ENCODE measurements at regions not wholly inside any gene's neighbourhood (a gene's known extent, or its start where the extent isn't known, plus 50 kb on each side); places are given as distances from the start of the nearest gene placed in this dataset.

DNA sequence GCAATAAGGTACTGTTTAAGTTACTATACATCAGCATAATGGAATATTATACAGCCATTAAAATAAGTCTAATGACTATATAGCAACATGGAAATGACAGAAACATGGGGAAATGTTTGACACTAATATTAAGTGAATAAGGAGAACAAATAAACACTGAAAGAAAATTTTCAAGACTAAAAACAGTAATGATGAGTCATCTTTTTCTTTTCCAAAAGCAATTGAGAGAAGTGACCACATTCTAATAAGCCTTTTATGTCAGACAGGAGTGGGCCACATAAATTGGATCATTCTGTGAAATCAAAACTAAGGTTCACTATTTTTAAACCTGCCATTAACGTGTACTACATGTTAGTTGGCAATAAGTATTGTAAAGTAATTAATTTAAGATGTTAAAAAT lies 187.5 kb downstream of the AHR start:
- Histone ChIP-seq H3K9me3 (ENCODE audit: control insufficient read depth, low read length) (no peaks in the 10 kb centered on the region), H3K27me3 (replicated peaks; ENCODE audit: control insufficient read depth, insufficient read depth, low read length) (no peaks in the 10 kb centered on the region), H3K36me3 (ENCODE audit: control insufficient read depth, insufficient read depth, low read length, severe bottlenecking) (no peaks in the 10 kb centered on the region), H3K4me3 (ENCODE audit: low read length) (no peak overlapping the region), H3K9ac (ENCODE audit: low read length) (no peak overlapping the region), H3K4me1 (ENCODE audit: control insufficient read depth, insufficient read depth, low read length) (peaks cover 10% of the 10 kb centered on the region)
- DNase-seq (ENCODE audit: low read depth): no peak

DNA sequence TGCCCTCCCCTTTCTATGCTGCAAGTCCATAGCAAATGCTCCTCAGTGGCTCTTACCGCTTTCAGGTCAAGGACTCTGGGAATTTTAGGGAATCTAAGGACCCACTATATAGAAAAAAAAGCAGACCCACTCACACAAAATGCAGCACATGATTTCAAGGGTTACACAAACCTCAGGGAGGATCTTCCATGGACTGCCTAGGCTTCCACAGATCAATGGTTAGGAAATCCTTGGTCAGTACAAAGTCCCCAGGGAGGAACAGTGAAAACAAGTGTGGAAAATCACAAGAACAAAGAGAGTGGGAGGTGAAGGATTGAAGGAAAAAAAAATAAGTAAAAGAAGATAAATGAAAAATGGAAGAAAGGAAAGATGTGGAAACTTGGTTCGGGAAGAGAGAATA lies 188.4 kb downstream of the AHR start:
- Histone ChIP-seq H3K9ac (ENCODE audit: low read length) (no peak overlapping the region), H3K4me3 (ENCODE audit: low read length) (no peak overlapping the region), H3K36me3 (ENCODE audit: control insufficient read depth, insufficient read depth, low read length, severe bottlenecking) (no peaks in the 10 kb centered on the region), H3K4me1 (ENCODE audit: control insufficient read depth, insufficient read depth, low read length) (peaks cover 10% of the 10 kb centered on the region), H3K9me3 (ENCODE audit: control insufficient read depth, low read length) (no peaks in the 10 kb centered on the region), H3K27me3 (replicated peaks; ENCODE audit: control insufficient read depth, insufficient read depth, low read length) (no peaks in the 10 kb centered on the region)
- no peak for DNase-seq (ENCODE audit: low read depth)

DNA sequence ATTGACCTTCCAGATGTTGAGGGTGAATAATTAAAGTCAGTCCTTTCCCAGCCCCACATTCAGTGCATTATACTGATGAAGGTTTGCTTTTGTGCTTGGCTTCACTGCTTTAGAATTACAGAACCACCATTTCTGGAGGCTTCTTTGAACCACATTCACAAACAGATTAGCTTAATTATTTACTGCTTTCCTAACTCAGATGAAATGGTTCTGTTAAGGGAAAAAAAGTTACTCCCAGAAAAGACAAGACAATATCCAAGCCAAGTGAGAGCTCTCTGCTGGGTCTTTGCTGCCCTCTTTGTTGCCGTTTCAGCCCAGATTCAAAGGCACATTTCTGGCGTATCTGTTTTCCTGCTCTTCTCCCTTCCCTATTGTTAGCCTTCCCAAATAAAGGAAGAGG lies 188.9 kb downstream of the AHR start:
- Histone ChIP-seq H3K4me3 (ENCODE audit: low read length) (no peak overlapping the region), H3K9ac (ENCODE audit: low read length) (no peak overlapping the region), H3K27me3 (replicated peaks; ENCODE audit: control insufficient read depth, insufficient read depth, low read length) (no peaks in the 10 kb centered on the region), H3K4me1 (ENCODE audit: control insufficient read depth, insufficient read depth, low read length) (peaks cover 10% of the 10 kb centered on the region), H3K9me3 (ENCODE audit: control insufficient read depth, low read length) (no peaks in the 10 kb centered on the region), H3K36me3 (ENCODE audit: control insufficient read depth, insufficient read depth, low read length, severe bottlenecking) (no peaks in the 10 kb centered on the region)
- no peak for DNase-seq (ENCODE audit: low read depth)

DNA sequence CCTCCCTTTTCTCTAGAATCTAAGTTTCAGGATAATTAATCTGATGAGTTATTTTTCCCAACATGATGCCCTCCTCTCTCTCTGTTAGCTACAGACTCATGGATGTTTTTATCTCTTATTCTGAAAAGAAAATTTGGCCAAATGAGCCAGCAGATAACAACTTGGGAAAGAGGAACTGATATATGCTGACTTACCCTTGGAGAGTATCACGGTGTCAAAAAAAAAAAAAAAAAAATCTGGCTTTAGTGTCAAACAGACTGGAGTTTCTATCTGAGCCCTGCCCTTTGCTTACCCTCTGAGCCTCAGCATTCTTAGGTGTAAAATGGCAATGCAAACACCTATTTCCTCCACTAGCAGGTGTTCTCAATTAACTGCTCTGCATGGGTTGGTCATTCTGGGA lies 190.4 kb downstream of the AHR start:
- Histone ChIP-seq H3K36me3 (ENCODE audit: control insufficient read depth, insufficient read depth, low read length, severe bottlenecking) (no peaks in the 10 kb centered on the region), H3K4me1 (ENCODE audit: control insufficient read depth, insufficient read depth, low read length) (peaks cover 10% of the 10 kb centered on the region), H3K27me3 (replicated peaks; ENCODE audit: control insufficient read depth, insufficient read depth, low read length) (no peaks in the 10 kb centered on the region), H3K4me3 (ENCODE audit: low read length) (no peak overlapping the region), H3K9me3 (ENCODE audit: control insufficient read depth, low read length) (no peaks in the 10 kb centered on the region), H3K9ac (ENCODE audit: low read length) (no peak overlapping the region)
- no peak for DNase-seq (ENCODE audit: low read depth)

DNA sequence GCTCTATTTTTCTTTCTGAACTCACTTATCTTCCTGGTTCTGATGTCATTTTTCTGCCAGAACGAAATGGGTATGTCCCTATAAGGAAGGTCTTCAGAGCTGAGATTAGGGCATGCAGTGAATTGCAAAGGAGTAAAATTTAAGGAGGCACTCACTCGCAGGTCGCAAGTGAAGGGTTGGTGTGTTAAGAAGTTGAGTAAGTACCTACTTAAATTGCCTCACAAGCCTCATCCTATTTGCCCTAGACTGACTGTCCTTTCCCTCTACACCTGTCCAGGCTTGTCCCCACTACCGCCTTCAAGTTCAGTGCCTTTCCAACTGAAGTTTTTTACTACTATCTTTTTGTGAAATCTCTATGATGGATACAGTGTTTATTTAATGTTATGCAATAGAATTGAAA lies 191.5 kb downstream of the AHR start:
- Histone ChIP-seq H3K4me3 (ENCODE audit: low read length) (no peak overlapping the region), H3K27me3 (replicated peaks; ENCODE audit: control insufficient read depth, insufficient read depth, low read length) (no peaks in the 10 kb centered on the region), H3K36me3 (ENCODE audit: control insufficient read depth, insufficient read depth, low read length, severe bottlenecking) (no peaks in the 10 kb centered on the region), H3K4me1 (ENCODE audit: control insufficient read depth, insufficient read depth, low read length) (peaks cover 10% of the 10 kb centered on the region), H3K9ac (ENCODE audit: low read length) (no peak overlapping the region), H3K9me3 (ENCODE audit: control insufficient read depth, low read length) (no peaks in the 10 kb centered on the region)
- DNase-seq (ENCODE audit: low read depth): no peak

DNA sequence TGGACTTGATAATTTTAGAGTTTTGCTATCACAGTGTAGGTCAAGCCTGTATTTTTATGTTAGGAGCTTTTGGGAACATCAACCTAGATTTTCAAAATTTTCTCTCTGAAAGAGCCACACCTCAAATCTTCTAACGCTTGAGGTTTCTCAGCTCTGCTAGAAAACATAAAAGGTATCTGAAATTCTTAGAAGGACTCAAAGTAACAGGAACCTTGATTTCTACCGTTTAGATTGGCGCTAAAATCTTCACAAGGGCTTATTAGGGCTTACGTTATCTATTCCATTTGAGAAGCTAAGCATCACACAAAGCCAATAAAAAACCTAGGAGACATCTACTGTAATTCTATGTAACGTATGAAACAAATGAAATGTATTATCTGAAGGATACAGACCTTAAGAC lies 192.4 kb downstream of the AHR start:
- Histone ChIP-seq H3K9me3 (ENCODE audit: control insufficient read depth, low read length) (no peaks in the 10 kb centered on the region), H3K36me3 (ENCODE audit: control insufficient read depth, insufficient read depth, low read length, severe bottlenecking) (no peaks in the 10 kb centered on the region), H3K4me3 (ENCODE audit: low read length) (no peak overlapping the region), H3K4me1 (ENCODE audit: control insufficient read depth, insufficient read depth, low read length) (peaks cover 10% of the 10 kb centered on the region), H3K9ac (ENCODE audit: low read length) (no peak overlapping the region), H3K27me3 (replicated peaks; ENCODE audit: control insufficient read depth, insufficient read depth, low read length) (no peaks in the 10 kb centered on the region)
- no peak for DNase-seq (ENCODE audit: low read depth)

DNA sequence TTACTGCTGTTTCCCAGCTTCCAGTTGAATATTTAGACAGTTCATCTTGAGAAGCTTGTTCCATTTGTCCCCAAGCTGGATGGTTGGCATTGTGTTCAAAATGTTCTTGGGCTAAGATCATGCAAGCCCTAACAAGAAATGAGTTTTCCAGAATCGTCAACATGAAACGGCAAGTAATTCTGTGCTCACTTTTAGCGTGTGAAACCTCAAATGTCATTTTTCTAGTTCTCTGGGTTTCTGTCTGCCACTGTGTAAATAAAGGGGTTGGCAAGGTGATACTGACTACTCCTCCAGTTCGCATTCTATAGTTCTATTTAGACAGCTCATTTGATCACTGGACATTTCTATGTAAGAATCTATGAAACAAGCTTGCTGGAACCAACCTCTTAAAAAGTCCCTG lies 194.0 kb downstream of the AHR start:
- H3K9ac ChIP-seq (ENCODE audit: low read length): no peak overlapping the region
- H3K27me3 ChIP-seq (replicated peaks; ENCODE audit: control insufficient read depth, insufficient read depth, low read length): no peaks in the 10 kb centered on the region
- H3K4me1 ChIP-seq (ENCODE audit: control insufficient read depth, insufficient read depth, low read length): peaks cover 13% of the 10 kb centered on the region
- no peaks in the 10 kb centered on the region for H3K9me3 ChIP-seq (ENCODE audit: control insufficient read depth, low read length)
- no peak overlapping the region for H3K4me3 ChIP-seq (ENCODE audit: low read length)
- DNase-seq (ENCODE audit: low read depth): no peak
- no peaks in the 10 kb centered on the region for H3K36me3 ChIP-seq (ENCODE audit: control insufficient read depth, insufficient read depth, low read length, severe bottlenecking)

DNA sequence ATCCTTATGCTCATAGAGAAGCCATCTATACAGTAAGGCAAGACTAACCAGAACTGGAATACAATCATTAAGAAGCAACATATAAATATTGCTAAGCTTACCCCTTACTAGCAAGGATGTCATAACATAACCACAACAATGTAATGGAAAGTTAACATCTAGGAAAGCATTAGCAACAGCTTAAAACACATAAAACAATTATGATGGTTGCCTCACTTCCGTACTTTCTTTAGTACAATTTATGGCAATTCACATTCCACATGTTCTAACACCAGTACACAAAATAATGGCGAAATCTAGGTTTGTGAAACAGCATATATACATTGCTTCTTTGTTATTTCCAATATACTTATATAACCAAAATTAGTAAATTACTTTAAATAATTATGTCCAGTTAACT lies 195.0 kb downstream of the AHR start:
- Histone ChIP-seq H3K36me3 (ENCODE audit: control insufficient read depth, insufficient read depth, low read length, severe bottlenecking) (no peaks in the 10 kb centered on the region), H3K4me3 (ENCODE audit: low read length) (no peak overlapping the region), H3K4me1 (ENCODE audit: control insufficient read depth, insufficient read depth, low read length) (peaks cover 16% of the 10 kb centered on the region), H3K9me3 (ENCODE audit: control insufficient read depth, low read length) (no peaks in the 10 kb centered on the region), H3K9ac (ENCODE audit: low read length) (no peak overlapping the region), H3K27me3 (replicated peaks; ENCODE audit: control insufficient read depth, insufficient read depth, low read length) (no peaks in the 10 kb centered on the region)
- DNase-seq (ENCODE audit: low read depth): no peak

DNA sequence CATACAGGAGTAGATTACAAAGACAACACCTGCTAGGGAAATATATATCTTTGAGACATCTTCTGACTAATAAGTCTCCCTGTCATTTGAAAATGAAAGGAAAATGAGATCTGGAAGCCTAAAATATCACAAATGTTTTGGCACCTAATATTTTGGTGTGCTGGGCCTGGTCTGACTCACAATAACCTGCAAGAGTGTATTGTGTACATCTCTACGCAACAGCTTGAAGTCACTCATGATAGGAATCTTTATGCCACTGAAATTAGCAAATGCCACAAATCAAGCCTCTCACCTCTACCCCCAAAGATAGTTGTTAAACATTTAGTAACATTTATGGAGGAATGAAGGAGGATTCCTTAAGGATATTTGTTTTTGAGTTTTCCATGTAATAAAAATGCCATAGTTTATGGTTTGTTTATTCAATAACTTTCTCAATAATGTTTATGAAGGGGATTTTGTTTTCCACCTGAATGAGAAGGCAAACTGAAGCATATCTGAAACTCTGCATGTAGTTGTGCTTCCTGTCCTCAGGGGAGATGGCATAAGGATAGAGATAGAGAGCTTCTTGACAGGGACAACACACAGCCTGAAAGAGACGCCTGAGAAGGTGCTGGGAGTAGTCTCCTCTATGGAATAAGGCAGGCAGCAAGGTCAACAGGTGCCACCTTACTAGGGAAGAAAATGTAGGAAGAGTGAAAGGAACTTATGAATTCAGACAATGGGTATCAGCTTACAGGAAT lies 197.4 kb downstream of the AHR start:
- H3K9ac ChIP-seq (ENCODE audit: low read length): no peak overlapping the region
- H3K4me3 ChIP-seq (ENCODE audit: low read length): no peak overlapping the region
- H3K9me3 ChIP-seq (ENCODE audit: control insufficient read depth, low read length): no peaks in the 10 kb centered on the region
- no peak for DNase-seq (ENCODE audit: low read depth)
- no peaks in the 10 kb centered on the region for H3K27me3 ChIP-seq (replicated peaks; ENCODE audit: control insufficient read depth, insufficient read depth, low read length)
- H3K4me1 ChIP-seq (ENCODE audit: control insufficient read depth, insufficient read depth, low read length): peaks cover 18% of the 10 kb centered on the region
- H3K36me3 ChIP-seq (ENCODE audit: control insufficient read depth, insufficient read depth, low read length, severe bottlenecking): no peaks in the 10 kb centered on the region

DNA sequence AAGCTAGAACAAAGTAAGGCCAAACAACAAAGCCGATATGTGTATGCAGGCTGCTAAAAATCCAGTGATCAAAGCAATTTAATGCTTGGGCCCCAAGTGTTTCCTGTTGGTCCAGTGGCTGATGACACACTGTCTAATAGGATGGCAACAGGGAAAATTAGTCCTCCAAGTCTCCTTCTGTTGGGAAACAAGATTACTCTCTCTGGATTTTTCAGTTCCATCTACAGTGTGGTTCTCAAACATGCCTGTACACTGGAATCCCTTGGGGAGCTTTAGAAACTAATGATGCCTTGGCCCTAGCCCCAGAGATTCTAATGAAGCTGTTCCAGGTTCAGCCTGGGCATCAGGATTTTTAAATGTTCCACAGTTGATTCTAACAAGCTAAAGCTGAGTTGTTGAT lies 198.7 kb downstream of the AHR start:
- no peaks in the 10 kb centered on the region for H3K27me3 ChIP-seq (replicated peaks; ENCODE audit: control insufficient read depth, insufficient read depth, low read length)
- no peak overlapping the region for H3K4me3 ChIP-seq (ENCODE audit: low read length)
- peaks cover 29% of the 10 kb centered on the region for H3K4me1 ChIP-seq (ENCODE audit: control insufficient read depth, insufficient read depth, low read length)
- no peaks in the 10 kb centered on the region for H3K9me3 ChIP-seq (ENCODE audit: control insufficient read depth, low read length)
- H3K9ac ChIP-seq (ENCODE audit: low read length): no peak overlapping the region
- H3K36me3 ChIP-seq (ENCODE audit: control insufficient read depth, insufficient read depth, low read length, severe bottlenecking): no peaks in the 10 kb centered on the region
- DNase-seq (ENCODE audit: low read depth): no peak

DNA sequence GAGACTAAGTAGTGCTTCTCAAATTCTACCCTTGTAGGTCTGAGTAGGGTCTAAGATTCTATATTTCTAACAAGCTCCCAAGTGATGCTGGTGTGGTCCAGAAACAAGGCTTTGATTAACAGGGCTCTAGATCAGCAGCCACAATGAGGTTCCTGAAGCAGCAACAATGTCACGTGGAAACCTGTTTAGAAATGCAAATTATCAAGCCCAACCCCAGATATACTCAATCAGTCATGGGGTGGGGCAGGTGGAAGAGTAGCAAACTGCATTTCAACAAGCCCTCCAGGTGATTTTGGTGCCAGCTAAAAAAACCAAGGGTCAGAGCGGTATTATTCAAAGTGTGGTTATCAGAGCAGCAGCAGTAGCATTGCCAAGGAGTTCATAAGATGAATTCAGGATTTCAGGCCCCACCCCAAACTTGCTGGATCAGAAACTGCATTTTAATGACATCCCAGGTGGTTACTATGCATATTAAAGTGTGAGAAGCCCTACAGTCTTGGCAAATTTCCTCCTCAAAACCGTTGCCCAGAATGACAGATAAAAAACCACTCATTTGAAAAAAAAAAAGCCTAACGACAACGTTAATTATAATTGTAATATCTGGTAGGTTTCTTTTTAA lies 199.2 kb downstream of the AHR start:
- Histone ChIP-seq H3K36me3 (ENCODE audit: control insufficient read depth, insufficient read depth, low read length, severe bottlenecking) (no peaks in the 10 kb centered on the region), H3K4me1 (ENCODE audit: control insufficient read depth, insufficient read depth, low read length) (peaks cover 34% of the 10 kb centered on the region), H3K9me3 (ENCODE audit: control insufficient read depth, low read length) (no peaks in the 10 kb centered on the region), H3K27me3 (replicated peaks; ENCODE audit: control insufficient read depth, insufficient read depth, low read length) (no peaks in the 10 kb centered on the region), H3K9ac (ENCODE audit: low read length) (no peak overlapping the region), H3K4me3 (ENCODE audit: low read length) (no peak overlapping the region)
- DNase-seq (ENCODE audit: low read depth): no peak

DNA sequence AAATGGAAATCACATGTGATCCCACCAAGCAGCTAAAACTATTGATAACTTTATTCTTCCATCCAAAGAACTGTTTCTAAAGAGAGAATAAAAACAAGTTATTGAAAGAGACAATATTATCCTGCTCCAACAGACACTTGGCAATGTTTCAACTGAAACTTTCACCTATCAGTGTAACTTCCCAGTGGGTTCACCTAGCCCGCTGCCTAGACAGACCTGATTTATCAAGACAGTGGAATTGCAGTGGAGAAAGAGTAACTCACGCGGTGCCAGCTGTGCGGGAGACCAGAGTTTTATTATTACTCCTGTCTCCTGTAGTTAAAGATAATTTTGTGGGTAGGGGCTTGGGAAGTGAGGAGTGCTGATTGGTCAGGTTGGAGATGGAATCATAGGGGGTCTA lies 199.8 kb downstream of the AHR start:
- H3K36me3 ChIP-seq (ENCODE audit: control insufficient read depth, insufficient read depth, low read length, severe bottlenecking): no peaks in the 10 kb centered on the region
- peaks cover 40% of the 10 kb centered on the region for H3K4me1 ChIP-seq (ENCODE audit: control insufficient read depth, insufficient read depth, low read length)
- no peaks in the 10 kb centered on the region for H3K27me3 ChIP-seq (replicated peaks; ENCODE audit: control insufficient read depth, insufficient read depth, low read length)
- no peak overlapping the region for H3K9ac ChIP-seq (ENCODE audit: low read length)
- no peak overlapping the region for H3K4me3 ChIP-seq (ENCODE audit: low read length)
- no peak for DNase-seq (ENCODE audit: low read depth)
- H3K9me3 ChIP-seq (ENCODE audit: control insufficient read depth, low read length): no peaks in the 10 kb centered on the region

Data from adipocyte (in vitro differentiated cells).